ENCODE measurements at regions not wholly inside any gene's neighbourhood (a gene's known extent, or its start where the extent isn't known, plus 50 kb on each side); places are given as distances from the start of the nearest gene placed in this dataset.

- no peak for TF ChIP-seq CTCF (IDR thresholded peaks at IDR 0.05)
- TF ChIP-seq POLR2A (IDR thresholded peaks at IDR 0.05): no peak
Measured at GRCh38 chr2:236809716-236810115, 240.1 kb downstream of the ACKR3 start.
